Bronchial epithelial cell (primary cell): ENCODE measurements at regions not wholly inside any gene's neighbourhood (a gene's known extent, or its start where the extent isn't known, plus 50 kb on each side); places are given as distances from the start of the nearest gene placed in this dataset.
A peak's percentile ranks its signal among the peaks of the same experiment; 100 is the strongest.

Experiments used
- DNase-seq: peaks from one replicate; pipeline ENCODE4 v3.0.0-alpha.2; 2010; ENCODE audit warnings: low read depth
- FAIRE-seq: peaks from 2 replicates; lab custom pipeline; 2011; peaks lifted over from hg19 to GRCh38; lab: Jason Lieb, UNC
- H3K27me3 ChIP-seq: 2 replicates; pipeline ENCODE4 v1.5.1; 2011; ENCODE audit warnings: low read length; ENCODE audit not compliant: control insufficient read depth, insufficient read depth
- H3K36me3 ChIP-seq: 2 replicates; pipeline ENCODE4 v1.5.1; 2011; ENCODE audit warnings: low read length; ENCODE audit not compliant: control insufficient read depth, insufficient read depth
- H3K4me3 ChIP-seq: 2 replicates; pipeline ENCODE4 v1.5.1; 2011; ENCODE audit warnings: mild to moderate bottlenecking, low read depth, low read length, control low read depth
- CTCF ChIP-seq: IDR thresholded peaks from 2 replicates; pipeline ENCODE4 v1.5.1; 2011; ENCODE audit warnings: mild to moderate bottlenecking, moderate library complexity, low read length, control low read depth, inconsistent platforms; ENCODE audit not compliant: insufficient read depth, severe bottlenecking

GRCh38 chr21:38591218-38591537 is 92.9 kb upstream of the ERG start:
- DNase-seq (no peak), FAIRE-seq (no peak)
- Histone ChIP-seq H3K27me3 (peaks cover 8% of the 10 kb centered on the region), H3K36me3 (no peaks in the 10 kb centered on the region), H3K4me3 (no peak overlapping the region)
- no peak for TF ChIP-seq CTCF

- Histone ChIP-seq H3K4me3 (no peak overlapping the region), H3K27me3 (peaks cover 5% of the 10 kb centered on the region), H3K36me3 (no peaks in the 10 kb centered on the region)
- TF ChIP-seq CTCF: no peak
- no peak for FAIRE-seq
- DNase-seq: peak; percentile 61
These were observed 98.2 kb upstream of the ERG start for GRCh38 chr21:38596264-38597042.

GRCh38 chr21:38597421-38597820 is 99.1 kb upstream of the ERG start:
- FAIRE-seq: no peak
- peaks cover 3% of the 10 kb centered on the region for H3K27me3 ChIP-seq
- H3K4me3 ChIP-seq: no peak overlapping the region
- peak; percentile 28 for DNase-seq
- no peaks in the 10 kb centered on the region for H3K36me3 ChIP-seq
- TF ChIP-seq CTCF: no peak

- TF ChIP-seq CTCF: no peak
- Histone ChIP-seq H3K36me3 (no peaks in the 10 kb centered on the region), H3K4me3 (no peak overlapping the region), H3K27me3 (peaks cover 3% of the 10 kb centered on the region)
- no peak for DNase-seq
- no peak for FAIRE-seq
These were observed 100.1 kb upstream of the ERG start for GRCh38 chr21:38598413-38598812.

GRCh38 chr21:38599381-38599975 is 101.2 kb upstream of the ERG start:
- Histone ChIP-seq H3K36me3 (no peaks in the 10 kb centered on the region), H3K4me3 (no peak overlapping the region), H3K27me3 (peaks cover 2% of the 10 kb centered on the region)
- DNase-seq (no peak), FAIRE-seq (no peak)
- TF ChIP-seq CTCF: no peak
